T47D (cell line): ENCODE measurements at regions not wholly inside any gene's neighbourhood (a gene's known extent, or its start where the extent isn't known, plus 50 kb on each side); places are given as distances from the start of the nearest gene placed in this dataset.

Experiments
- DNase-seq, 2 experiments: peaks; one replicate each; pipeline versions ENCODE4 v3.0.0 to v3.0.0-alpha.2; 2011 to 2012; ENCODE audit warnings: low read depth in 1 of 2, low spot score in 1 of 2
- JUND ChIP-seq: IDR thresholded peaks from 2 replicates; pipeline ENCODE4 v1.6.1; 2012; ENCODE audit warnings: low read depth
- in situ Hi-C: cut with HindIII; loops from 2 replicates; pipeline ENCODE4 v1.10.0; 2016; ENCODE audit warnings: low sequenced_read_pairs, low pct_unique_long_range_greater_than_20kb

DNA sequence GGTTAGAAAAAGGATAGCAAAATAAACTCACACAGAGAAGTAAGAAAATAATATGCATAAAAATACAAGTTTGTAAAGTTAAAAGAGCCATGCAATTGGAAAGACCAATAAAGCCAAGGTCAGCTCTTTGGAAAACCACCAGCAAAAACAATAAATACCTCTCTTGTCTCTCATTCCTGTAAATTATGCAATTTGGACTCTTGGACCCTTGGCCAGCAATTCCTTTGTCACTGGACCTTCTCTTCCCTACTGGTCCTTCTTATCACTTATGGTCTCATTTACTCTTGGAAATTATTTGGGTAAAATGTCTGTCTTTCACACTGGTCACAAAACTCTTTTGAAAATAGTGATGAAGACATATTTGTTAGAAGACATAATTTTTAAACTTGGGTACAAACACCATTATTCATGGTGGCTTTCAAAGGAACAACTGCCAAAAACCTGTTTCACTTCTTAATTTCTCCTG lies 379.5 kb downstream of the TMEM232 start:
- DNase-seq, result no peak
- in situ Hi-C loops, result no loop called here
- no peak for TF ChIP-seq JUND

DNA sequence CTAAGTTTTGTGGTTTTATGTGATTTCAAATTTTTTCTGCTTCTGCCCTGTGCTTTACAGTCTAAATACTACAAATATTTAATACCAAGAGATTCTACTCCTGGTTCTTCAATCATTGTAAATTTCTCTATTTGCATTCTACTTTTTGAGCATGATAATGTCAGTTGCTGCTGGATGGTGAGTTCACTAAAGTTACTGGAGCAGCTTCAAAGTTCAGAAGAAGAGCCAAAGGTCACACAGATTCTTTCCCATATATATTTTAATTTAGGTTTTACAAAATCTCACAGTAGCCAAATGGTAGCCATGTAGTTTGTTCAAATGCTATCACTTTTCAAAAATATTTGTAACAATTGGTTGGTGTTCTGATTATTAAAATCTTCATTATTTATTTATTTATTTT lies 378.7 kb downstream of the TMEM232 start:
- TF ChIP-seq JUND, result no peak
- in situ Hi-C loops, result no loop called here
- no peak for DNase-seq

- no peak for DNase-seq
- in situ Hi-C loops, result no loop called here
- no peak for TF ChIP-seq JUND
Measured at GRCh38 chr5:110351430-110351829, 375.0 kb downstream of the TMEM232 start.

DNA sequence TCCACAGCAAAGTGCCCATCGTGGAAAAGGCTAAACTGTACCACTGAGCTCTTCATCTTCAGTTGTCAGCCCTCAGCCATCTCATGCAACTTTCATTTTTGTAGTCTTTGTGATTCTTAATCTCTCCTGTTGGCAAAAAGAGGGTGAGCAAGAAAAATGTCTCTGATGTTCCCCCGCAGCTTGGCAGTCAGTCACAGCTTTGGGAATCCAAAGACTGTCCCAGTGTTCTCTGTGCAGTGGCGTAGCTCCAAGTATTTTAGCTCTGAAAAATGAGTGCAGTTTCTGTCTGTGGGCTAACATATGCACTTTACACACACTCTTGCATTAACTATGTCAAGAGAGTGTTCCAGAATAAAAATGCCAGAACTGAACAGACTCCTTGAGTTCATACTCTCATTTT lies 372.2 kb downstream of the TMEM232 start:
- DNase-seq, result no peak
- no peak for TF ChIP-seq JUND
- in situ Hi-C loops, result no loop called here

DNA sequence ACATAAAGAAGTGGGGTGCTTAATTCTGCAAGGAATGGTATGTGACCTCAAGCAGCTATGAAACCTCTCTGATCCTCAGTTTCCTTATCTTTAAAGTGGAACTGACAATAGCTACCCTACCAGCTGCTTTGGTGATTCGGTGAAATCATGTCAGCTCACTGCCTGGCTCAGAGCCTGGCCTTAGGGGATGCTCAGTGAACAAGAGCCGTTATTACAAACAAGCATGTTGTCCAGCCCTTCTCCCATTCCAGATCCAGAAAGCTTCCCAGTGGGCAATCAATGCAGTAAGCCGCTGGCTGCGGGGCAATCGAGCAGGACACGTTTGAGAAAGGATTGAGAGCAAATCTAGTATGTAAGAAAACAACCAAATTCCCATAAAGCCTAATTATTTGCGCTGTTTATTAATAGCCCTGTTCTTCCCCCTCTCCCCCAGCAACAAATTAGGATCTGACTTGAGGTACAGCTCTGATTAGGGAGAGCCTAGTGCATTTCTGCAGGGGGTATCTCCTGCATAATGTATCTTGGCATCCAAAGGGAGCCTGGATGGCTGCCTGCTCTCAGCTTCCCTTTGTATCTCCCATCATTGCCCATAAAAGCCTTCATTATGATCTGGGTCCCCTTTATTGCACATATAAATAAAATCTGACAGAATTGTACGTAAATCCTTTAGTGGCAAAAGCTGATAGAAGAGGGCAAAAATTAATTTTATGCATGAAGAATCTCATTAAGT lies 371.4 kb downstream of the TMEM232 start:
- TF ChIP-seq JUND, result no peak
- in situ Hi-C loops, result no loop called here
- no peak for DNase-seq

DNA sequence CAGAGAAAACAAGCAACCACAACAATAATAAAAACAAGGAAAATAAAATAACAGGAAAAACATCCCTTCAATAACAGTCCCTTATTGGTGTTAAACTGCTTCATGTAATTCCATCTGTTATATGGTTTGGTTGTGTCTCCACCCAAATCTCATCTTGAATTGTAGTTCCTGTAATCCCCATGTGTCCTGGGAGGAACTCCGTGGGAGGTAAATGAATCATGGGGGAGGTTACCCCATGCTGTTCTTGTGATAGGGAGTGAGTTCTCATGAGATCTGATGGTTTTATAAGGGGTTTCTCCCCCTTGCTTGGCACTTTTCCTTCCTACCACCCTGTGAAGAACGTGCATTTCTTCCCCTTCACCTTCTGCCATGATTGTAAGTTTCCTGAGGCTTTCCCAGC lies 369.8 kb downstream of the TMEM232 start:
- TF ChIP-seq JUND, result no peak
- in situ Hi-C loops, result no loop called here

DNA sequence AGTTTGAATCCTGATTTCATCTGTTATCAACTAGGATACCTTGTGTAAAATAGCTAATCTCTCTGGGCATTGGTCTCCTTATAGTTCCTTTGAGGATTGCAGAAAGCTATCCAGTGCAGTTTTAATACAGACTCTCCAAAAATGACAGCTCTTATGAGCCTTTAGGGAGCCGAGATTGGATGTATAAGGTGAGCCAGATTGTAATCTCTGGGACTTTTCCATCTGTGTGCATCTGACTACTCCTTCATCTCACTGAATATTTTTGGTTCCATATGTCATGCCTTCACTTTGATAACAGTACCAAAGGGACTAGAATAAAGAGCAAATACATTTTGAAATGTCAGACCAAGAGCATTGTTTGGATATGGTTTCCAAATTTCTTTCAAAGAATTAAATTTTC lies 367.2 kb downstream of the TMEM232 start:
- TF ChIP-seq JUND, result no peak
- in situ Hi-C loops, result no loop called here
- no peak for DNase-seq

More for the DNA sequence above, 369.8 kb downstream of the TMEM232 start:
- DNase-seq, result no peak

DNA sequence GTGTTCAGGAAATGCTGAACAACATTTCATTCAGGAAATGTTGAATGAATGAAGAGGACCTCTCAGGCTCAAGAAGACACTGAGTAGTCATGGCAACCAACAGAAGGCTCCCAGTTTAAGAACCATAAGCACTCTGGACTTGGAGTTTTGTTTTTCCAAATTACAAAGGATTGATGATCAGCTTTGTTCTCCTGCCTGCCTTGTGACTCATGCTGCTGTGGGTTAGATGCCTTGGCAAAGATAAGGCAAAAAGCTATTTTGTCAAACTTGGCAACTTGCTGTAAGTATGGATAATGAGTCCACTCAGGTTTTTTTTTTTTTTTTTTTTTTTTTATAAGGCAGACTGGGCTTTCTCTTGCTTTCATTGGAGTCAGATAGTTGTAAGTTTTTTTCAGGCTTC lies 365.0 kb downstream of the TMEM232 start:
- in situ Hi-C loops, result no loop called here
- no peak for DNase-seq
- TF ChIP-seq JUND, result no peak

- DNase-seq, result no peak
- in situ Hi-C loops, result no loop called here
- no peak for TF ChIP-seq JUND
Measured at GRCh38 chr5:110362261-110362660, 364.2 kb downstream of the TMEM232 start.

GRCh38 chr5:110366716-110367115 lies 359.8 kb downstream of the TMEM232 start:
- no peak for TF ChIP-seq JUND
- DNase-seq, result no peak
- in situ Hi-C loops, result no loop called here
